ENCODE measurements at regions not wholly inside any gene's neighbourhood (a gene's known extent, or its start where the extent isn't known, plus 50 kb on each side); places are given as distances from the start of the nearest gene placed in this dataset.

- no peak overlapping the region for H4K5ac ChIP-seq (ENCODE audit: insufficient read length, low read depth, low read length)
- no peak overlapping the region for H3K4ac ChIP-seq (replicated peaks; ENCODE audit: insufficient read length, low read depth, low read length)
- no peak overlapping the region for H2BK12ac ChIP-seq (ENCODE audit: low read depth, low read length)
- FAIRE-seq (no peak), DNase-seq (ENCODE audit: low read depth in 1 of 2, low spot score in 2 of 2) (no peak)
- H3K18ac ChIP-seq (ENCODE audit: extremely low read depth, low read length) = no peak overlapping the region
- H3K23me2 ChIP-seq (ENCODE audit: low read depth, low read length) = no peaks in the 10 kb centered on the region
- WGBS, 2 experiments (ENCODE audit: extremely low coverage in 1 of 2, insufficient coverage in 1 of 2, insufficient read length in 1 of 2, insufficient replicate concordance in 2 of 2, low coverage in 1 of 2, low lambda C conversion rate in 2 of 2, missing lambda C conversion rate in 1 of 2) = 96% methylated on average over 1 of the region's 1 CpG; no CpG with 5 or more reads in 1 of the 2 experiments
- H3K27ac ChIP-seq (ENCODE audit: low read depth, low read length) = no peak overlapping the region
- no peaks in the 10 kb centered on the region for H3K9me3 ChIP-seq (ENCODE audit: insufficient read depth in 2 of 2, low read depth in 1 of 2, low read length in 1 of 2)
- H3K23ac ChIP-seq (ENCODE audit: insufficient read length) = no peak overlapping the region
- ChIA-PET CTCF (ENCODE audit: partially characterized antibody) (interaction anchor here (1.0 kb wide), 1 partner anchor 473 kb away, joined by 3 read pairs; no protein-coding TSS in a partner anchor), POLR2A (ENCODE audit: partially characterized antibody) (no interaction called here)
- H4K91ac ChIP-seq (replicated peaks; ENCODE audit: insufficient read length, low read length) = no peak overlapping the region
- no peak for TF ChIP-seq KDM1A (IDR thresholded peaks at IDR 0.05; ENCODE audit: borderline replicate concordance, low read length)
- TF ChIP-seq RBBP5 (IDR thresholded peaks at IDR 0.05; ENCODE audit: borderline replicate concordance, low read depth, low read length) = no peak
- no peak for TF ChIP-seq RAD21 (IDR thresholded peaks at IDR 0.05 in 1 of 2, conservative IDR thresholded peaks at IDR 0.05 in 1 of 2; ENCODE audit: low read depth in 2 of 2, low read length in 2 of 2)
- no peak overlapping the region for H3K9ac ChIP-seq (replicated peaks in 1 of 4; ENCODE audit: extremely low read depth in 1 of 4, low read depth in 3 of 4, low read length in 3 of 4)
- no peaks in the 10 kb centered on the region for H3K36me3 ChIP-seq (ENCODE audit: control insufficient read depth in 2 of 4, insufficient read depth in 4 of 4, low read length in 3 of 4)
- H3K27me3 ChIP-seq (replicated peaks in 1 of 4; ENCODE audit: control insufficient read depth in 3 of 4, extremely low read depth in 1 of 4, insufficient read depth in 3 of 4, low read length in 3 of 4) = no peaks in the 10 kb centered on the region
- no peak overlapping the region for H2AK5ac ChIP-seq (ENCODE audit: low read depth, low read length)
- no peak overlapping the region for H3K56ac ChIP-seq (replicated peaks; ENCODE audit: insufficient read length, low read depth, low read length)
- H2BK120ac ChIP-seq (replicated peaks; ENCODE audit: low read depth, low read length) = no peak overlapping the region
- no peak overlapping the region for H2BK15ac ChIP-seq (ENCODE audit: low read length)
- no peaks in the 10 kb centered on the region for H3K79me2 ChIP-seq (ENCODE audit: control insufficient read depth in 1 of 2, insufficient read depth in 2 of 2, low read length in 2 of 2)
- no peak overlapping the region for H2BK5ac ChIP-seq (ENCODE audit: low read depth, low read length)
- H2BK20ac ChIP-seq (ENCODE audit: low read length) = no peak overlapping the region
- no peak overlapping the region for H4K8ac ChIP-seq (ENCODE audit: extremely low read depth, insufficient read depth, low read length)
- no peaks in the 10 kb centered on the region for H4K20me1 ChIP-seq (replicated peaks in 1 of 2; ENCODE audit: control insufficient read depth in 1 of 2, insufficient read depth in 2 of 2, low read length in 2 of 2)
- no peaks in the 10 kb centered on the region for H3K4me1 ChIP-seq (replicated peaks in 1 of 4; ENCODE audit: control insufficient read depth in 3 of 4, insufficient read depth in 4 of 4, low read length in 3 of 4)
- no peak overlapping the region for H3K14ac ChIP-seq (ENCODE audit: insufficient read length)
- no peaks in the 10 kb centered on the region for H3K79me1 ChIP-seq (ENCODE audit: low read depth, low read length)
- no peak overlapping the region for H3K4me2 ChIP-seq (ENCODE audit: insufficient read depth in 1 of 2, low read depth in 2 of 2, low read length in 2 of 2)
- no peak overlapping the region for H2AFZ ChIP-seq (ENCODE audit: low read length)
- no peak overlapping the region for H3K4me3 ChIP-seq (ENCODE audit: extremely low read depth in 1 of 4, insufficient read depth in 2 of 4, low read depth in 3 of 4, low read length in 4 of 4)
Observed at GRCh38 chr12:72777806-72778205, 505.6 kb downstream of the TRHDE start.

Data from H1 (cell line).